Karpas-422 (cell line): ENCODE measurements at regions not wholly inside any gene's neighbourhood (a gene's known extent, or its start where the extent isn't known, plus 50 kb on each side); places are given as distances from the start of the nearest gene placed in this dataset.

ENCODE experiments used
- DNase-seq: peaks from one replicate; pipeline ENCODE4 v3.0.0-alpha.2; 2015
- H2AFZ ChIP-seq: fragments of 200-600 bp; sonication (generic); 2 replicates; pipeline ENCODE4 v1.6.1; 2014; ENCODE audit warnings: antibody characterized with exemption, low read length, mixed read lengths
- H3K27ac ChIP-seq: fragments of 200-600 bp; sonication (generic); 2 replicates; pipeline ENCODE4 v1.5.1; 2014; ENCODE audit warnings: mild to moderate bottlenecking, low read length, moderate library complexity
- H3K27me3 ChIP-seq: fragments of 200-600 bp; sonication (generic); 2 replicates; pipeline ENCODE4 v1.6.1; 2014; ENCODE audit warnings: low read length, mixed read lengths
- H3K36me3 ChIP-seq: fragments of 200-600 bp; sonication (generic); 2 replicates; pipeline ENCODE4 v1.6.1; 2014; ENCODE audit warnings: low read length, mixed read lengths; ENCODE audit not compliant: insufficient read depth
- H3K4me1 ChIP-seq: fragments of 200-600 bp; sonication (generic); 2 replicates; pipeline ENCODE4 v1.6.1; 2014; ENCODE audit warnings: mild to moderate bottlenecking, low read length, mixed read lengths
- H3K4me2 ChIP-seq: fragments of 200-600 bp; sonication (generic); 2 replicates; pipeline ENCODE4 v1.6.1; 2014; ENCODE audit warnings: low read length, low read depth, mild to moderate bottlenecking; ENCODE audit not compliant: poor library complexity, severe bottlenecking
- H3K4me3 ChIP-seq: fragments of 200-600 bp; sonication (generic); 2 replicates; pipeline ENCODE4 v1.5.1; 2014; ENCODE audit warnings: mild to moderate bottlenecking, antibody characterized with exemption, low read length, mixed read lengths
- H3K79me2 ChIP-seq: fragments of 200-600 bp; sonication (generic); 2 replicates; pipeline ENCODE4 v1.6.1; 2014; ENCODE audit warnings: mild to moderate bottlenecking, low read length, mixed read lengths
- H3K9ac ChIP-seq: fragments of 200-600 bp; sonication (generic); 2 replicates; pipeline ENCODE4 v1.6.0; 2014; ENCODE audit warnings: low read length
- H3K9me2 ChIP-seq: fragments of 200-600 bp; sonication (generic), shearing (Covaris generic); replicated peaks from 2 replicates; pipeline ENCODE4 v1.6.0; 2014; ENCODE audit warnings: mild to moderate bottlenecking, low read length, moderate library complexity; ENCODE audit not compliant: insufficient read depth
- H3K9me3 ChIP-seq: fragments of 300-700, 200-600 bp; sonication (generic); 2 replicates; pipeline ENCODE4 v1.6.1; 2014; ENCODE audit warnings: low read length, mixed read lengths
- H4K20me1 ChIP-seq: fragments of 200-600 bp; sonication (generic); 2 replicates; pipeline ENCODE4 v1.6.1; 2014; ENCODE audit warnings: mild to moderate bottlenecking, antibody characterized with exemption, low read length, low read depth; ENCODE audit not compliant: insufficient read depth

DNA sequence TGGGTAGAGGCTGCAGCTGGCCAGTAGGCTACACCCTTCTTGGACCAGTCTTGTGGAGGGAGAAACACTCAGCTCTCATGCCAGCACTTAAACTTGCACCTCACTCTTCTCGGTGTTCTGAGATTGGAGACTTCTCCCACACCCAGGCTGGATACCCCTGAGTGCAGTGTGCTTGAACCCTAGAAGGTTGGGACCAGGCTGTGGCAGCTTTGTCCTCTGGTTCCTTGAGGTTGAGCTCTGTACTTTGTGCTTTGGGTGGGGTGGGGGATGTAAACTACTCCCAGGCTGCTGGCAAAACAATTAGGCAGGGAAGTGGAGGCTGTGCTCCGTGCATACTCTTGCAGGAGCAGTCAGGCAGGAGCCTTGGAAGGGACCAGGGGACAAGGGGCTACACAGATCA lies 143.6 kb upstream of the GNPDA2 start:
- no peak overlapping the region for H3K4me3 ChIP-seq
- no peaks in the 10 kb centered on the region for H3K4me1 ChIP-seq
- H3K79me2 ChIP-seq = no peaks in the 10 kb centered on the region
- H3K9ac ChIP-seq = no peak overlapping the region
- H3K9me3 ChIP-seq = no peaks in the 10 kb centered on the region
- no peak overlapping the region for H2AFZ ChIP-seq
- no peaks in the 10 kb centered on the region for H3K36me3 ChIP-seq
- H3K27ac ChIP-seq = no peak overlapping the region
- no peaks in the 10 kb centered on the region for H4K20me1 ChIP-seq
- no peaks in the 10 kb centered on the region for H3K9me2 ChIP-seq
- no peak for DNase-seq
- H3K27me3 ChIP-seq = no peaks in the 10 kb centered on the region
- H3K4me2 ChIP-seq = no peak overlapping the region

DNA sequence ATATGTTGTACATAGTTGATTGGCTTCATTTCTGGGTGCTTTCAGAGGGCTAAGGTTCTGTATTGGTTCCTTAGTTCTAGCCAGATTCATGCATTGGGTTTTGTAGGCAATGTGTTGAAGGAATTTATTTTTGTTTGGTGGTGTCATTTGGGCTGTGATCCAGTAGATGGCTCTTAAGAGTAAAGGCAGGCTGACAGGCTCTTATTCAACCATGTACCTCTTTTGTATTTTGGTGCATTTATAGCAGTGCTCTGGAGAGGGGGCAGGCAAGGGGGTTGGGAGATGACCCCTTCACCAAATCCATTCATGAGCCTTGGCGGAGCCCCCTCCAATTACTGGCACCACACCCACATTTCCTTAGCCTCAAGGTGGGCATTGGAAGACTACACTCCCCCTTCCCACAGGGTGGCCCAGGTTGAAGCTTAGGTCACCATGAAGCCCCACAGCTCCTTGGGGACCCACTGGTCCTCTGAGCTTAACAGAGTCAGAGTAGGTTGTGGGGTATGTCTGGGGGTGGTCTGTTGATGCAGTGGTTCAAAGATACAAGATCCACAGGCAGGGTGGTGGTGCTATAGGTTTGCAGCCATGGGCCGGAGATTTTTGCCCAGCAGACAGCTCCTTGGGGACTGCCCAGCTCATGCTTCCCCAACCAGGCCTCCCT lies 143.0 kb upstream of the GNPDA2 start:
- no peaks in the 10 kb centered on the region for H3K79me2 ChIP-seq
- H3K9me3 ChIP-seq = no peaks in the 10 kb centered on the region
- no peak overlapping the region for H3K4me3 ChIP-seq
- H4K20me1 ChIP-seq = no peaks in the 10 kb centered on the region
- no peaks in the 10 kb centered on the region for H3K9me2 ChIP-seq
- H3K36me3 ChIP-seq = no peaks in the 10 kb centered on the region
- no peaks in the 10 kb centered on the region for H3K4me1 ChIP-seq
- H2AFZ ChIP-seq = no peak overlapping the region
- no peaks in the 10 kb centered on the region for H3K27me3 ChIP-seq
- no peak overlapping the region for H3K9ac ChIP-seq
- H3K4me2 ChIP-seq = no peak overlapping the region
- H3K27ac ChIP-seq = no peak overlapping the region
- DNase-seq = no peak

GRCh38 chr4:44861756-44862155 lies 135.4 kb upstream of the GNPDA2 start:
- no peak overlapping the region for H2AFZ ChIP-seq
- DNase-seq = no peak
- no peak overlapping the region for H3K27ac ChIP-seq
- H3K4me3 ChIP-seq = no peak overlapping the region
- H3K27me3 ChIP-seq = no peaks in the 10 kb centered on the region
- no peaks in the 10 kb centered on the region for H3K79me2 ChIP-seq
- no peaks in the 10 kb centered on the region for H3K9me3 ChIP-seq
- no peak overlapping the region for H3K4me2 ChIP-seq
- H4K20me1 ChIP-seq = no peaks in the 10 kb centered on the region
- H3K4me1 ChIP-seq = no peaks in the 10 kb centered on the region
- H3K9me2 ChIP-seq = 0 out of 2 replicates have a peak, but pooled peaks cover 3% of the 10 kb centered on the region
- H3K36me3 ChIP-seq = no peaks in the 10 kb centered on the region
- H3K9ac ChIP-seq = no peak overlapping the region

- Histone ChIP-seq H3K27me3 (no peaks in the 10 kb centered on the region), H3K4me1 (no peaks in the 10 kb centered on the region), H3K36me3 (no peaks in the 10 kb centered on the region), H3K27ac (no peak overlapping the region), H3K9me3 (no peaks in the 10 kb centered on the region; the same call in 1 of the 2 replicates), H3K79me2 (no peaks in the 10 kb centered on the region), H4K20me1 (no peaks in the 10 kb centered on the region), H3K4me3 (no peak overlapping the region), H3K4me2 (no peak overlapping the region), H2AFZ (no peak overlapping the region), H3K9me2 (0 out of 2 replicates have a peak, but pooled peaks cover 3% of the 10 kb centered on the region), H3K9ac (no peak overlapping the region)
- DNase-seq = no peak
These were observed 133.1 kb upstream of the GNPDA2 start for GRCh38 chr4:44859477-44859876.

GRCh38 chr4:44848466-44848865 lies 122.1 kb upstream of the GNPDA2 start:
- no peak for DNase-seq
- Histone ChIP-seq H3K36me3 (no peaks in the 10 kb centered on the region), H3K27ac (no peak overlapping the region), H3K4me2 (no peak overlapping the region), H3K79me2 (no peaks in the 10 kb centered on the region), H3K9me3 (no peaks in the 10 kb centered on the region), H3K9me2 (no peaks in the 10 kb centered on the region; the same call in 1 of the 2 replicates), H3K9ac (no peak overlapping the region), H3K27me3 (no peaks in the 10 kb centered on the region), H2AFZ (no peak overlapping the region), H3K4me1 (no peaks in the 10 kb centered on the region), H4K20me1 (no peaks in the 10 kb centered on the region), H3K4me3 (no peak overlapping the region)

GRCh38 chr4:44845993-44846392 lies 119.6 kb upstream of the GNPDA2 start:
- Histone ChIP-seq H3K4me1 (no peaks in the 10 kb centered on the region), H3K4me3 (no peak overlapping the region), H3K9ac (no peak overlapping the region), H3K27me3 (no peaks in the 10 kb centered on the region), H3K9me3 (no peaks in the 10 kb centered on the region), H3K4me2 (no peak overlapping the region), H3K9me2 (no peaks in the 10 kb centered on the region; the same call in 1 of the 2 replicates), H3K27ac (no peak overlapping the region), H4K20me1 (no peaks in the 10 kb centered on the region), H3K36me3 (no peaks in the 10 kb centered on the region), H3K79me2 (no peaks in the 10 kb centered on the region), H2AFZ (no peak overlapping the region)
- no peak for DNase-seq

- Histone ChIP-seq H3K9me2 (no peaks in the 10 kb centered on the region; the same call in 1 of the 2 replicates), H2AFZ (no peak overlapping the region), H3K27me3 (no peaks in the 10 kb centered on the region), H3K4me3 (no peak overlapping the region), H3K36me3 (no peaks in the 10 kb centered on the region), H3K9ac (no peak overlapping the region), H3K27ac (no peak overlapping the region), H3K9me3 (no peaks in the 10 kb centered on the region), H4K20me1 (no peaks in the 10 kb centered on the region), H3K4me2 (no peak overlapping the region), H3K4me1 (no peaks in the 10 kb centered on the region), H3K79me2 (no peaks in the 10 kb centered on the region)
- no peak for DNase-seq
These were observed 119.0 kb upstream of the GNPDA2 start for GRCh38 chr4:44845309-44845708.

- no peaks in the 10 kb centered on the region for H3K4me1 ChIP-seq
- H3K4me3 ChIP-seq = no peak overlapping the region
- no peaks in the 10 kb centered on the region for H3K9me3 ChIP-seq
- no peaks in the 10 kb centered on the region for H3K79me2 ChIP-seq
- H3K9ac ChIP-seq = no peak overlapping the region
- H4K20me1 ChIP-seq = no peaks in the 10 kb centered on the region
- no peak overlapping the region for H3K4me2 ChIP-seq
- H2AFZ ChIP-seq = no peak overlapping the region
- H3K9me2 ChIP-seq = no peaks in the 10 kb centered on the region; the same call in 1 of the 2 replicates
- no peaks in the 10 kb centered on the region for H3K27me3 ChIP-seq
- H3K27ac ChIP-seq = no peak overlapping the region
- H3K36me3 ChIP-seq = no peaks in the 10 kb centered on the region
- DNase-seq = no peak
These were observed 116.2 kb upstream of the GNPDA2 start for GRCh38 chr4:44842531-44842930.
